CD14-positive monocyte (primary cell): ENCODE measurements at regions not wholly inside any gene's neighbourhood (a gene's known extent, or its start where the extent isn't known, plus 50 kb on each side); places are given as distances from the start of the nearest gene placed in this dataset.

ENCODE experiments used
- DNase-seq, 3 donors: peaks; one replicate each; pipeline ENCODE4 v3.0.0-alpha.2; 2011 to 2022
- H2AFZ ChIP-seq: 2 replicates; pipeline ENCODE4 v1.6.0; 2012; ENCODE audit warnings: mild to moderate bottlenecking, low read depth, low read length, inconsistent platforms; ENCODE audit not compliant: insufficient read depth, poor library complexity, severe bottlenecking
- H3K27ac ChIP-seq, 2 donors: 1 replicate in 1 of 2; 2 replicates in 1 of 2; pipeline ENCODE4 v1.5.1; 2012 to 2013; ENCODE audit warnings: low read length in 2 of 2, control low read depth in 1 of 2, inconsistent platforms in 1 of 2, low read depth in 1 of 2, mild to moderate bottlenecking in 1 of 2
- H3K27me3 ChIP-seq, 2 donors: one replicate each; pipeline versions ENCODE4 v1.6.0 to v1.6.1; 2011 to 2013; ENCODE audit warnings: low read length in 2 of 2; ENCODE audit not compliant: control insufficient read depth in 2 of 2, insufficient read depth in 2 of 2
- H3K36me3 ChIP-seq, 2 donors: replicated peaks in 1 of 2; 1 replicate in 1 of 2; 2 replicates in 1 of 2; pipeline versions ENCODE4 v1.5.1 to v1.6.1; 2012 to 2013; ENCODE audit warnings: low read length in 2 of 2, control low read depth in 1 of 2, inconsistent platforms in 1 of 2, mild to moderate bottlenecking in 1 of 2; ENCODE audit not compliant: insufficient read depth in 2 of 2, control insufficient read depth in 1 of 2
- H3K4me1 ChIP-seq, 2 donors: 1 replicate in 1 of 2; 2 replicates in 1 of 2; pipeline versions ENCODE4 v1.5.1 to v1.6.1; 2012 to 2013; ENCODE audit warnings: low read length in 2 of 2, control low read depth in 1 of 2, inconsistent platforms in 1 of 2, mild to moderate bottlenecking in 1 of 2, moderate library complexity in 1 of 2; ENCODE audit not compliant: insufficient read depth in 2 of 2, control insufficient read depth in 1 of 2
- H3K4me2 ChIP-seq: replicated peaks from 2 replicates; pipeline ENCODE3; 2012; ENCODE audit warnings: low read length, moderate library complexity, mild to moderate bottlenecking; ENCODE audit not compliant: poor library complexity, severe bottlenecking; ENCODE audit errors: extremely low read depth
- H3K4me3 ChIP-seq, 3 experiments: fragments of 200-600 bp in 1 of 3; sonication (generic) in 1 of 3; replicated peaks in 1 of 3; 1 replicate in 2 of 3; 2 replicates in 1 of 3; pipeline ENCODE4 v1.5.1; 2011 to 2013; ENCODE audit warnings: low read length in 3 of 3, mild to moderate bottlenecking in 3 of 3, control low read depth in 2 of 3, low read depth in 2 of 3, inconsistent platforms in 1 of 3, moderate library complexity in 1 of 3
- H3K79me2 ChIP-seq: 2 replicates; pipeline ENCODE4 v1.6.0; 2012; ENCODE audit warnings: mild to moderate bottlenecking, control low read depth, inconsistent platforms, low read length, moderate library complexity; ENCODE audit not compliant: insufficient read depth
- H3K9ac ChIP-seq: 2 replicates; pipeline ENCODE4 v1.6.0; 2017; ENCODE audit warnings: low read length, mild to moderate bottlenecking; ENCODE audit not compliant: insufficient read depth, poor library complexity, severe bottlenecking
- H3K9me3 ChIP-seq, 2 donors: replicated peaks in 1 of 2; 1 replicate in 1 of 2; 2 replicates in 1 of 2; pipeline versions ENCODE4 v1.5.1 to v1.6.1; 2012 to 2013; ENCODE audit warnings: low read length in 2 of 2, control low read depth in 1 of 2; ENCODE audit not compliant: control insufficient read depth in 1 of 2, insufficient read depth in 1 of 2
- H4K20me1 ChIP-seq: 2 replicates; pipeline ENCODE4 v1.6.0; 2012; ENCODE audit warnings: mild to moderate bottlenecking, low read length, control low read depth, moderate library complexity; ENCODE audit not compliant: insufficient read depth
- H3K27ac Mint-ChIP-seq, 7 donors: one replicate each; pipeline ENCODE4 v1.8.0; 2020; ENCODE audit warnings: mild to moderate bottlenecking in 7 of 7, mixed read lengths in 7 of 7, moderate library complexity in 6 of 7, inconsistent platforms in 2 of 7
- H3K27me3 Mint-ChIP-seq, 3 donors: one replicate each; pipeline ENCODE4 v1.8.0; 2021 to 2022; ENCODE audit warnings: low read depth in 3 of 3, mild to moderate bottlenecking in 3 of 3, mixed read lengths in 3 of 3, moderate library complexity in 3 of 3, inconsistent platforms in 1 of 3
- H3K36me3 Mint-ChIP-seq, 2 donors: one replicate each; pipeline ENCODE4 v1.8.0; 2020; ENCODE audit warnings: mixed read lengths in 2 of 2, inconsistent platforms in 1 of 2, mild to moderate bottlenecking in 1 of 2
- H3K4me1 Mint-ChIP-seq: one replicate; pipeline ENCODE4 v1.8.0; 2020; ENCODE audit warnings: mild to moderate bottlenecking, mixed read lengths
- H3K4me3 Mint-ChIP-seq, 2 donors: one replicate each; pipeline ENCODE4 v1.8.0; 2020; ENCODE audit warnings: mild to moderate bottlenecking in 2 of 2, mixed read lengths in 2 of 2, moderate library complexity in 1 of 2
- H3K9me3 Mint-ChIP-seq, 7 donors: one replicate each; pipeline ENCODE4 v1.8.0; 2020 to 2022; ENCODE audit warnings: mixed read lengths in 7 of 7, mild to moderate bottlenecking in 6 of 7, moderate library complexity in 6 of 7, inconsistent platforms in 2 of 7
- CTCF ChIP-seq: fragments of 200-600 bp; IDR thresholded peaks from one replicate; pipeline ENCODE4 v1.8.0; 2022; ENCODE audit warnings: antibody characterized with exemption, mild to moderate bottlenecking
- WGBS: methylation state at CpG from one replicate; pipeline ENCODE4 v1.1.5; 2013; ENCODE audit warnings: missing lambda C conversion rate; ENCODE audit not compliant: insufficient coverage; 5-methylcytosine and 5-hydroxymethylcytosine counted together
- intact Hi-C, 2 donors: fragments of 100-400 bp; cut with micrococcal nuclease; formaldehyde crosslinking; loops; one replicate each; pipeline versions ENCODE4 v1.15.0 to v1.15.1; 2023

GRCh38 chr5:101950019-101950418 lies 346.1 kb downstream of the SLCO4C1 start:
- Histone ChIP-seq H4K20me1 (no peaks in the 10 kb centered on the region), H3K36me3 (no peaks in the 10 kb centered on the region), H2AFZ (no peak overlapping the region), H3K9ac (no peak overlapping the region), H3K4me2 (no peak overlapping the region), H3K79me2 (no peaks in the 10 kb centered on the region), H3K27ac (no peak overlapping the region), H3K4me1 (no peaks in the 10 kb centered on the region), H3K27me3 (no peaks in the 10 kb centered on the region), H3K4me3 (no peak overlapping the region), H3K9me3 (no peaks in the 10 kb centered on the region)
- intact Hi-C loops = no loop called here
- Mint-ChIP-seq H3K4me1 (no peaks in the 10 kb centered on the region), H3K27ac (no peak overlapping the region), H3K4me3 (no peak overlapping the region), H3K27me3 (no peaks in the 10 kb centered on the region), H3K36me3 (no peaks in the 10 kb centered on the region), H3K9me3 (peaks cover 0 to 5% (median 1%) of the 10 kb centered on the region in 7 donors)
- TF ChIP-seq CTCF = no peak
- no peak for DNase-seq

DNA sequence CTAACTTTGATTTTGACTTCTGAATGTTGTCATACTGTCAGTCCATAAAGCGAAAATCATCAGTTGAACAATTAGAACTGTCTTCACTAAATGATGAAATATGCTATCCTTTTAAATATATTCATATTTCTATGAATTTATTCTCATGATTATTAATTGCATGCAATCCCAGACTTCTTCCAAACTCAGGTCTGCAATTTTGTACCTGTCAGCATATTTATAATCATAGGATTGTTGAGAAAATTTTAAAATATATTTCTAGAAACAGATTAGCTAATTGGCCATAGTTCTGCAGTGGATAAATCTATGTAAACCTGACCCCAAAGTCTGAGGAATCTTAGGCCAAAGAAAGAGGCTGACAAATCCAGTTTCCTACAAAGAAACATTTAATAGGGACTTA lies 347.5 kb downstream of the SLCO4C1 start:
- intact Hi-C loops = no loop called here
- peaks cover 0 to 2% of the 10 kb centered on the region in 2 donors for H3K36me3 Mint-ChIP-seq
- peaks cover 5 to 17% (median 11%) of the 10 kb centered on the region in 7 donors for H3K9me3 Mint-ChIP-seq
- TF ChIP-seq CTCF = no peak
- no peaks in the 10 kb centered on the region for H3K79me2 ChIP-seq
- DNase-seq = no peak
- no peak overlapping the region for H3K27ac Mint-ChIP-seq
- H3K4me1 Mint-ChIP-seq = peaks cover 3% of the 10 kb centered on the region
- peaks cover 5 to 7% of the 10 kb centered on the region in 2 donors for H3K9me3 ChIP-seq
- no peak overlapping the region for H3K4me3 ChIP-seq
- no peak overlapping the region for H3K27ac ChIP-seq
- H3K9ac ChIP-seq = no peak overlapping the region
- H4K20me1 ChIP-seq = no peaks in the 10 kb centered on the region
- no peak overlapping the region for H3K4me3 Mint-ChIP-seq
- H3K27me3 ChIP-seq = no peaks in the 10 kb centered on the region
- no peak overlapping the region for H2AFZ ChIP-seq
- no peak overlapping the region for H3K4me2 ChIP-seq
- no CpG with 5 or more reads among the region's 1 CpG for WGBS
- no peaks in the 10 kb centered on the region for H3K36me3 ChIP-seq
- peaks cover 3 to 4% of the 10 kb centered on the region in 2 donors for H3K4me1 ChIP-seq
- H3K27me3 Mint-ChIP-seq = no peaks in the 10 kb centered on the region
